ENCODE measurements at regions not wholly inside any gene's neighbourhood (a gene's known extent, or its start where the extent isn't known, plus 50 kb on each side); places are given as distances from the start of the nearest gene placed in this dataset.

DNA sequence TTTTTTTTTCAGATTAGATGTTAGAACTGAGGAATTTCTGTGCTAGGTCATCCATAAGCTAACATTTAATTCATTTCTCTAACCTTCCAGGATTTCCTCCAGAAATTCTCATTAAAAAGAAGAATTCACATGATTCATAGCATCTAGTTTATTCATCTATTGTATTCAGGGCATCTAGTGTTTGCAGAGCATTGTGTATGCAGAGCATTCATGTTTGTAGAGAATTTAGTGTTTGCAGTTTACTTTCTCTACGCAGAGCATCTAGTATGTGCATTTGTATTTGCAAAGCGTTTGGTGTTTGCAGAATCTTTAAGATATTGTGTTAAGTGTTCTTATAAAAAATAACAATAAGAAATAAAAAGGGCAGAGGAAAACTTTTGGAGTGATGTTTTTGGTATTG lies 491.1 kb downstream of the MTRR start:
- DNase-seq (ENCODE audit: extremely low spot score, insufficient read length, low read depth) = no peak
- no peak for FAIRE-seq

DNA sequence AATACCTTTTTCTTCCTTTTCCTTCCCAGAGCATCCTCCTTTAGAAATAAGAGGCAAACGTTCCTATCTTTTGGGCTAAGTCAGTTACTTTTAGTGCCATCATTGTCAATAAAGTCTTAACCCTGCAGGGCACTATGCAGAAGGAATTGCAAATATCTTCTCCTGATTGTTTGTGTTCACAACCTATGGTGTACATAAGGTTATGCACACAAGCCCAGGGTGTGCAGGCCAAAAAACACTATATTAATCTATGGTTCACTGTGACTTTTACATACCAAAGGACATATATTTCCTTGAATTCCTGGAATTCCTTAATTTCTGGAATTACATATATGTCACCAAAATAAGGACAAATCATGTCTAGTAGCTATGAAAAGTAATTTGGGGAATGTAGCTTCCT lies 493.5 kb downstream of the MTRR start:
- DNase-seq (ENCODE audit: extremely low spot score, insufficient read length, low read depth) = no peak
- FAIRE-seq = no peak

DNA sequence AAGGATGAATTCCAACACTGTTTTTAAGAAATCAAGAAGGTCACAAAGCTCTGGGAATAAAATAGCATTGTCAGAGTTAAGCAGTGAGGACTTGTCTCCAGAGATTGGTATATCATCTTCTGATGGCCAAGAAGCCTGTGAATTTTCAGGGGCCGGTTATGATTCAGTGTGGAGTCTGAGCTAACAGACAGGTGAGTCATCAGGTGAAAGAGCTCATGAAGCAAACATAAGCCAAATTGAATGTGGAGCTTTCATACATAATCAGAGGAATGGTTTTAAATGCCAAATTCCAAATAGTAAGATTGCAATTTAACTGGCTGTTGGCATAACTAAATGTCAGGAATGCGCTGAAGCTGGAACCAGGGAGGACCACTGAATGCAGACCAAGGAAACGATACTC lies 494.2 kb downstream of the MTRR start:
- DNase-seq (ENCODE audit: extremely low spot score, insufficient read length, low read depth) = no peak
- no peak for FAIRE-seq

DNA sequence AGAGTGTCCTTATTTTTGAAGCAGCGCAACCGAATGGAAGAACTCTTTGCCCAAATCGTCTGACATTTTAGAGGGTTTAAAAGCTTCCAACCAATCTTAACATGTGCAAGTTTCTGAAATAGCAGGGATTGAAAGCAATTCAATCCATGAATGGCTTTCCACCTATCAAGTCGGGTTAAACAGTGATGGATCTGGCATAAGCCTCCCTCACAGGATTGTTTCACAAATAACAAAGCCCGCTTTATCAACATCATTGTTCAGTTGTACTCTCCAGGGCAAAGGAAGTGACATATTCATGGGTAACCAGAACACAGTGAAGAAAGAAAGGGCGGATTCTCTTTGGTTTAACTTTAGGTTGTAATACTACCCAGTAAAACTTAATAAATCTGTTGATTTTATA lies 497.3 kb downstream of the MTRR start:
- FAIRE-seq = no peak
- no peak for DNase-seq (ENCODE audit: extremely low spot score, insufficient read length, low read depth)

DNA sequence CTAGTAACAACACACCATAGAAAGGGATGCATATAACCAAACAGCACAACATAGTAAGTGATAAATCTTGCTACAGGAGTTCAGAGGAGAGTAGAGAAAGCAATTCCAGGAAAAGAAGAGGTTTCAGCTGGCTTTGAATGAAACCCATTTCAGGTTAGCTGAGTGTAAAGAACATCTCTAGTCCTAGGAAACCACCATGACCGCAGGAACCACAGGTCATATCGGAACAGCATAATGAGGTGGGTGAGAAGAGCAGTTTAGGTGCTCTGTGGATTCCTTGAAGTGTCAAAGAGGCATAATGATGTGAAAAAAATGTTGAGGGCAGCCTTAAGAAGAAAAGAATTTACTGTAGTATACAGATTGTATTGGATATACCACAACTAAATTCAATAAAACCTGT lies 507.5 kb downstream of the MTRR start:
- no peak for FAIRE-seq
- no peak for DNase-seq (ENCODE audit: extremely low spot score, insufficient read length, low read depth)

DNA sequence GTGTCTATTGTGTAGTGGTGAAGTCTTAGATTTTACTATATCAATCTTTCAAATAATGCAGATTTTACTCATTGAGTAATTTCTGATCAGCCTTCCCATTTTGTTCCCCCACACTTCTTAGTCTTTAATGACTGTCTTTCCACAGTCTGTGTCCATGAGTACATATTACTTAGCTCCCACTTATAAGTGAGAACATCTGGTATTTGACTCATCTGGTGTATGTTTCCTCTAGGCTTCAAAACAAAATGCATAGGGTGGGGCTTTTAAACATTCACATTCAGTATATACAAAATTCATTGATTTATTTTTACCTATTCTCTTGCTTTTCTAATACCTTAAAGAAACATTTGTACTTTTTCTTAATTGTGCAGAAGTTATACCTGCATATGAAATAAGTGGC lies 513.0 kb downstream of the MTRR start:
- DNase-seq (ENCODE audit: extremely low spot score, insufficient read length, low read depth) (no peak), FAIRE-seq (no peak)

DNA sequence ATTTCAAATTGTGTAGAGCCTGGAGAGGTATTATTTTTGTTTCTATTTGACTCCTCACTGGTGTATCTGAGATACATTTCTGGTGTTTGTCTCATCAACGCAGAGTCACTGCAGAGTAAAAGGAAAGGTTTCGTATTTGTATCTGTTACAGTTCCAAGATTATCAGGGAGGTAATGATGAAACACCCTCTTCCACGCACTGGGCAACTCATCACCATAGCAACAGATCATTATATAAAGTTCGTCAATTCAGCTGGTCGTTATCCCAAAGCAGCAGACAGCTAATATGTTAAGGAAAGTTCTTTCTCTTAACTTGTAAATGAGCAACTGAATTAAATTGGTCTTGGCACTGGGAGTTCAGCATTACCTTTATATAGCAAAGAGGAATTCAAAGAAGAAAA lies 513.5 kb downstream of the MTRR start:
- DNase-seq (ENCODE audit: extremely low spot score, insufficient read length, low read depth) (no peak), FAIRE-seq (no peak)

DNA sequence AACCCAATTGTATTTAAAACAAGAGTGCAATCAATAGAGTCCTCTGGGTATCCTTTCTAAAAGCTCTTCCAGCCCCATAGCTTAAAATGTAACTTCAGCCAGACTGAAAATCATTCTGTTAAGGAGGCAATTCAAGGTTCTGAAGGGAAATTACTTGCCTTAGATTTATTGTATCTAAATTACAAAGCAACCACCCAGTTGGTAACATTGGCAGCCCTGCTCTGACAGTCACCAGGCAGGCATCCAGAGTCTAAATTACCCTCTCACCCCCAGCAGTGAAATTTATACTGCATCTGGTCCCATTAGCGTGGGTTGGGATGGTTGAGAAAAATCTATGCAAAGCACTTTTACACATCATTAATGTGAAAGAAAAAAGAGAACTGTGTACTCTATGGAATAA lies 514.7 kb downstream of the MTRR start:
- FAIRE-seq (no peak), DNase-seq (ENCODE audit: extremely low spot score, insufficient read length, low read depth) (no peak)

DNA sequence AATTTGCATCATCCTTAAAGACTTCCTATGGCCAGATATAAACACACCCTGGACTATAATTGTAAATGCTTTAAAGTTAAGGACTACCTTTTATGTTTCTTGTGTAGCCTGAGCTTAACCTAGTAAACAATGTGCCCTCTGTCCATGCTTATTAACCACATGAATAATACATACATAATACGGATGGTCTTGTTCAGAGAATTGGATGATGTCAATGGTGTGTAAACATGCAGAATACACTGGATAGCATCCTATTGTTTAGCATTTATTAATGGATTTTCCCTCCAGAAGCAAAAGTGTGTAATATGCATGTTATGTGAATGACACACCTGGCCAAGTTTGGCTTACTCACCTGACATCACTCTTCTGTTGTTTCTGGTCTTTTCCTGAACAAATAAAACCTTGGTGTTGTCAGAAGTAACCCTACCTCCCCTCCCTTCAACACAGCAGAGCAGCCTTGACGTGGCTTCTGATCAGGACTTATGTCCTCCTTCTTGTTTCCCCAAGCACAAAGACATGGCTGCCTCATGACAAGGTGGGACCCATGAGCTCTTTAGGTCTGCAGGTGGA lies 517.9 kb downstream of the MTRR start:
- DNase-seq (ENCODE audit: extremely low spot score, insufficient read length, low read depth) (no peak), FAIRE-seq (no peak)

DNA sequence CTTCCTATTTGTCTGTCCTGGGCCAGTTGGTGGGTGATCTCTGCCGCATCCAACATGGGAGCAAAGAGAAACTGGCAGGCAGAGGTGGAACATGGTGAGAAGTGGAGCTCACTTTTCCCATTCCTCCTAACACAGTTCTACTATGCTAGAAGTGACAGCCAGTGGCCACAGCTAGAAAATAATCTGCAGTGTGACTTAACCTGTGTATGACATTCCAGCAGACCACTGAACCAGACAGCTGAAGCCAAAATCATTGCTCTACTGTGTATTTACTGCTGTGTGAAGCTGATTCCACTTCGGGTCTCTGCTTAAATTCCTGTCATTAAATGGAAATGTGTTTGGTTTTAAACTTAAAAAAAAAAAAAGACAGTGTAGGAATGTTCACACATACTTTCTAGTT lies 523.0 kb downstream of the MTRR start:
- FAIRE-seq = no peak
- DNase-seq (ENCODE audit: extremely low spot score, insufficient read length, low read depth) = no peak

DNA sequence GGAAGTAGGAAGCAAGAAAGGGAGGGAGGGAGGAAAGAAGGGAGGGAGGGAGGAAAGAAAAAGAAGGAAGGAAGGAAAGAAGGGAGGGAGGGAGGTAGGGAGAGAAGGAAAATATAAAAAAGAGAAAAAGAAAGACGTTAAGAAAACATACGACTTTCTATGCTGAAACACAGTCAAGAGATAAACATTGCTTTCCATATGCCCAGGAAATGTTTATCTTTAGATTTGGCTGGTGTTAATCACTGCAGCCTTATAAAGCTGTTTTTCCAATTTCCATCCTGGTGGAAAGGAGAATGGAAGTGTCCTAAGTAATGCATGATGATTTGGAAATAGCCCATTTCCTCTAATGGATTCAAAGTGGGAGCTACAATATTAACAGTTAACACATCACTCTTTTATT lies 524.3 kb downstream of the MTRR start:
- FAIRE-seq (no peak), DNase-seq (ENCODE audit: extremely low spot score, insufficient read length, low read depth) (no peak)

DNA sequence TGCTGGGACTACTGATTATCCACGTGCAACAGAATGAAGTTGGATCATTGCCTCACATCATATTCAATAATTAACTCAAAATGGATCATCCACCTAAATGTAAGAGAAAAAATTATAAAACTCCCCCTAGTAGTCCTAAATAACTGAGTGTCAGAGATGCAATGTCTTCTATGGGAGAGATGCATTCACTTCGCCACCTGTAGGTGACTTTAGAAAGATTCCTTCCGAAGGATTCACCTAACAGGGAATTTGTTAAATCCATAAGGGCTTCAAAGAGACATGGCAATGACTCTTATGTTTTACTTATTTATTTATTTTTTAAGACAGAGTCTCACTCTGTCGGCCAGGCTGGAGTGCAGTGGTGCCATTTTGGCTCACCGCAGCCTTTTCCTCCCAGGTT lies 526.0 kb downstream of the MTRR start:
- DNase-seq (ENCODE audit: extremely low spot score, insufficient read length, low read depth) (no peak), FAIRE-seq (no peak)

DNA sequence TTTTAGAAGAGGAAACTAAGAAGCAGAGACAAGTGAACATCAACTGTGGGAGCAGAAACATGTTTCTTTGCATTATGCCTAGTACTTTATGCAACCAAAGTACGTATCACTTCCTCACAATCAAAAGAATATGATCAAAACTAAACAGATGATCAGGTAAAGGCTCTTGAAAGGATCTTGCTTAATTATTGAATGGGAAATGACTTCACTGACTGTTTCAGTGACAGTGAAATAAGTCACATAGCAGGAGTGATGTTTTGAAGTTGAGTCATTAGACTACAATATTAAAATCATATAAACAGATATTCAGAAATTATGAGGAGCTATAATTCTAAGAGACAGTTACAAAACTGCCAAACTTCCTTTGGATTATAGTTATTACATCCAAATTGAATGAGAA lies 527.3 kb downstream of the MTRR start:
- FAIRE-seq = no peak
- DNase-seq (ENCODE audit: extremely low spot score, insufficient read length, low read depth) = no peak

DNA sequence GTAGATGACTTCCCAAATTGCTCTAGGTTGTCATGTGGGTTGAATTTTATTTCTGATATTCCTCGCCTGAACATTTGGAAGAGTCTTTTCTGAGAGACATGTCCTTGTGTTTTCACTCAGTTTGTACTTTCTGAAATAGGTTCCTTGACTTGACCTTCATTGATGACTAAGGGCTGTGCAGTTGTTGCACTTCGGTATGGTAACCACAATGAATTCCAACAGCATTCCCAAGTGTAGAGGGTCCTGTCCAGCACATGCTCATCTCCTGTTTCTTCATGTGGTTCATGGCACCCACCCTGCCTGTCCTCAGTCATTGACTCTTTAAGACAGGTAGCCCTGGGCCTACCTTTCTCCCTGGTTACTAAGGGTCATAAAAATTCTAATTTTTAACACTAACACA lies 527.8 kb downstream of the MTRR start:
- FAIRE-seq (no peak), DNase-seq (ENCODE audit: extremely low spot score, insufficient read length, low read depth) (no peak)

DNA sequence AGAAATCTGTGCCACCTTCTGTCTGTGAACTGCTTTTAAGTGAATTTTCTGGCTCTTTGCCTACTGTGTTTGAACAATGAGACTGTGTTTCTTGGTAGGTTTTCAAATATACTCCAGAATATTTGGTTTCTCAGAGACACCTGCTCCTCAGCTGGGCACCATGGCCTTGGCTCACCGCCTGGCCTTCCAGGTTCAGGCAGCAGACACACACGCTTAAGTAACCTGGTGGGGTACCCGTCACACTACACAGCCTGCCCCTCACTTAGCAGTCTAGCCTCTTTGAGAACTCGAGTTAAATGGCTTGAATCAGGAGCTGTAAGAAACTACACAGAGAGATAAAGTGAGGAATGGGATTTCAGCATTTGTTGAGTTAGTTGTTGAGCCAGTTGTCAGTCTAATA lies 530.5 kb downstream of the MTRR start:
- FAIRE-seq = no peak
- no peak for DNase-seq (ENCODE audit: extremely low spot score, insufficient read length, low read depth)

DNA sequence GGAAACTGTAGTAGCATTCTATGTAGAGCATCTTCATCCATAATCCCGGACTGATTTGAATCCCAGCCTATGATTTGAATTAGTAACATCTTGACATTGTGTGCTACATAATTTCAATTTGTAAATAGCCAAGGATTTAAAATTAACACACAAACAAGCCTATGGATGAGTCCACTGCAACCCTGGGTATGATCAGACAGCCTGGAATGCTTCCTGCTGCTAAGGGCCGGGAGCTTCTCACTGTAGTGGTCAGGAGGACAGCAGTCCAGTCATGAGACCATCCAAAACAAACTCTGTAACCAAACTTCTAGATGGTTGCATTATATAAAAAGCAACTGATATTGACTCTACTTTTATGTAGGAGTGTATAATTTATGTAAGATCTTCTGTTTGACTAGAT lies 539.3 kb downstream of the MTRR start:
- DNase-seq (ENCODE audit: extremely low spot score, insufficient read length, low read depth) (no peak), FAIRE-seq (no peak)

DNA sequence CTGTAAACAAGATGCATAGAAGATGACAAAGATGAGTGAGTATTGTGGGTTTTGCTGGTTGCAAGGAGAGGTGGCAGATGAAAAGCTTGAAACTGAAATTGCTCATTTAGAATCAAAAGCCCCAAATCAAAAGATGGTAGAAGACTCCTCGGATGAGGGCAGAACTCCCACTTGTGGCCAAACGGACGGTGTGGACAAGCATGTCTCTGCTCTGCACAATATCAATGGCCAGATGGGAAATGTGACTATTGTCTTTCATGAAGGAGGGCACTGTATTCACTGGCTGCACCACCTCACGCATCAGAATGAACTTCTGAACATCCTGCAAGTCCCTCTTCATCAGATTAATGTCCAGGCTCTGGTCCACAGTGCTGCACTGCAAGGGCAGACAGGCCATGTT lies 541.7 kb downstream of the MTRR start:
- no peak for DNase-seq (ENCODE audit: extremely low spot score, insufficient read length, low read depth)
- no peak for FAIRE-seq

DNA sequence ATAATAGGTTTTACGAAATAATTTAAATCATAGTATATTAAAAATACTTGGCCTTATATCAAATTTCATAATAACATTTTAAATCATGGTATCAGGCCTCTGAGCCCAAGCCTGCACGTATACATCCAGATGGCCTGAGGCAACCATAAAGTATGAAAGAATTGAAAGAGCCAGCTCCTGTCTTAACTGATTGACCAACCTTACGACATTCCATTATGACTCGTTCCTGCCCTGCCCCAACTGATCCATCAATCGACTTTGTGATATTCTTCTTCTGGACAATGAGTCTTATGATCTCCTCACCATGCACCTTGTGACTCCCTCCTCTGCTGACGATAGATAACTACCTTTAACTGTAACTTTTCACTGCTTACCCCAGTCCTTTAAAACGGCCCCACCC lies 545.0 kb downstream of the MTRR start:
- DNase-seq (ENCODE audit: extremely low spot score, insufficient read length, low read depth) (no peak), FAIRE-seq (no peak)

DNA sequence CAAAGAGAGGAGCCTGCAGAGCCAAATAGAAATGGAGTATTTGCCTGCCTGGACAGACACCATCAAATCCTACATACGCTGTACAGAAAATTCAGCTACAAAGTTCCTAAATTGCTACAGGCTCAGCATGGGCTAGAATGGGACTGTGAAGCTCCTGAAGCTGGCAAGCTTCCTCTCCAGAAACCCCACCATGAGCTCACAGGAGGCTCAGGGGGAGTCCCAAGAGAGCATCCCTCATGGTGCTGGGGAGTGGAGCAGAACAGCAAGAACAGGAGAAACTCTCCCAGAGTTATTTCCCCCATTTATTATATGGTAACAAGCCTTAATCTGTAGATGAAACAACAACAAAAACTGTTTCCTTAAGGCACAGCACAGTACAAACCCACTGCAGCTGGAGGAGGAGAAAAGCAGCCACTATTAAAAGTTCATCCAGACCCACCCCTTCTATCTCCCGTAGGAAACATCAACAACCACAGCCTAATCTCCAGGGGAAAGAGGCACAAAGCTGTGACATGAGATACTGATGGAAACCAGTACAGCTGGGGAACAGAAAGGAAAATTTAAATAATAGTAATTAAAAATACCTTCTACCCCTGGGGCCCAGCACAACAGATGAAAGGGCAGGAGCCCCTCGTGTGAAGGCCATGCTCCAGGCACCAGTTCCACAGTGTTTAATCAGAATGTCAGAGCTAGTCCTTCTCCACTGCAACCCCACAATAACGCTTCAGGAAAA lies 548.5 kb downstream of the MTRR start:
- no peak for DNase-seq (ENCODE audit: extremely low spot score, insufficient read length, low read depth)
- no peak for FAIRE-seq

DNA sequence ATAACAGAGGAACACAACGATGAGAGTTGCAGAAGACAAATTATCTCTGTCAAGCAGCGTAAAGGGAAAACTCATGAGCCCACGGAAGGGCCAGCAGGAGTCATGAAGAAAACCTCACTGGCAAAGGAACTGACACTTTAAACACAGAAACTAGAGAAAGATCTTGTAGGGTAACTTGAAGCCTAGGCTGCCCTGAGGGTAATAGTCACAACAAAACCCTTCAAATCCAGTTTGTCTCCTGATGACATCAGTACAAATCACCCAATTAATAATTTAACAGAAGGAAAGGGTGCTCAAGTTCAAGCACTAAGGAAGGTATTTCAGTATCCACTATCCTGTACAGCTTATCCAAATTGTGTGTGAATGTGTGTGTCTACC lies 549.1 kb downstream of the MTRR start:
- no peak for FAIRE-seq

DNA sequence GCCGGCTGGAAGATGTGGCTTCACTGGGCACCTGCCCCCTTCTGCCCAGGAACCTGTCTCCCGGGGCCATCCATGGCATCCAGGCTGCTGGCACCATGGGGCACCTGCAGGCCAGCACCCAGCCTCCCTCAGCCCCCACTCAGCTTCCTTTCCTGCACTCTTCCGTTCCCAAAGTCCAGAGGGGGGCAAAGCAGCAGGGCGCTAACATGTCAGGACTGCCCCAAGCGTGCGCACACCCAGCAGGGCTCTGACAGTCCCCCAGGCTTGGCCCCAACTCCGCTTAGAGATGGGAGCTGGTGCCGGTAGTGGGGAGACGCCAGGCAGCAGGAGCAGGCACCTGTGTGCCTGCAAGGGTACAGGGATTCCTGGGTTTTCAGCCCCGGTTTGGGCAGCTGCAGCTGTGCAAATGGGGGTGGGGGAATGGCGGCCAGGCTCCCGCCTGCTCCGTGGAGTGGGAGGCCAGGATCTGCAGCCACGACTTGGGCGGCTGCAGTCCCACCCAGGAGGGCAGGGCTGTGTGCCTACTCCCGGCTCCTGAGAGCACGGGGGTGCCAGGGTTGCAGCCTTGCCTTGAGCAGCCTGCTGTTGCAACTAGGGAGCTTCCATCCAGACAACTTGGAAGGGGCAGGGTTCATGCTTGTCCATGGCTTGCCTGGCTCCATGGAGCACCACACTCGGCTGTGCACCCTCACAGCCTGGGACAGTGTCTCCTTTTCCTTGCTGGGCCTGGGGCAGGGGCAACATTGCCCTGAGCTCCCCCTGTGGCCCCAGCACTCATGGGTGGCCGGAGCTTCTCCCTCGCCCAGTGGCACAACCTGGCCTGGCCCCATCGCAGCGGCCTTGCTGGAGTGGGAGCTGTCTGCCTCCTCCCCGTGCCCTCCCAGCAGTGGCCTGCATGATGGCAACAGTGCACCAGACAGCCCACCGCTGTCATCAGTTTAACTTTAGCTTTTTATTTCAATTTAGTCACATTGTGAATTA lies 561.1 kb downstream of the MTRR start:
- DNase-seq (ENCODE audit: extremely low spot score, insufficient read length, low read depth) (no peak), FAIRE-seq (no peak)

More for the DNA sequence above, 549.1 kb downstream of the MTRR start:
- DNase-seq (ENCODE audit: extremely low spot score, insufficient read length, low read depth) = no peak

Data from GM18507 (cell line).